Hematopoietic multipotent progenitor cell treated with erythropoietin and hydrocortisone succinate and interleukin-3 and kit ligand, for 6 days (in vitro differentiated cells): ENCODE measurements at regions not wholly inside any gene's neighbourhood (a gene's known extent, or its start where the extent isn't known, plus 50 kb on each side); places are given as distances from the start of the nearest gene placed in this dataset.
"Not testable (repeated sequence)": the region's sequence is repeated elsewhere in the genome, so short reads cannot be mapped to it uniquely, and the experiment has no call there.

ENCODE experiments used
- DNase-seq: peaks from one replicate; pipeline ENCODE4 v3.0.0-alpha.2; 2015

DNA sequence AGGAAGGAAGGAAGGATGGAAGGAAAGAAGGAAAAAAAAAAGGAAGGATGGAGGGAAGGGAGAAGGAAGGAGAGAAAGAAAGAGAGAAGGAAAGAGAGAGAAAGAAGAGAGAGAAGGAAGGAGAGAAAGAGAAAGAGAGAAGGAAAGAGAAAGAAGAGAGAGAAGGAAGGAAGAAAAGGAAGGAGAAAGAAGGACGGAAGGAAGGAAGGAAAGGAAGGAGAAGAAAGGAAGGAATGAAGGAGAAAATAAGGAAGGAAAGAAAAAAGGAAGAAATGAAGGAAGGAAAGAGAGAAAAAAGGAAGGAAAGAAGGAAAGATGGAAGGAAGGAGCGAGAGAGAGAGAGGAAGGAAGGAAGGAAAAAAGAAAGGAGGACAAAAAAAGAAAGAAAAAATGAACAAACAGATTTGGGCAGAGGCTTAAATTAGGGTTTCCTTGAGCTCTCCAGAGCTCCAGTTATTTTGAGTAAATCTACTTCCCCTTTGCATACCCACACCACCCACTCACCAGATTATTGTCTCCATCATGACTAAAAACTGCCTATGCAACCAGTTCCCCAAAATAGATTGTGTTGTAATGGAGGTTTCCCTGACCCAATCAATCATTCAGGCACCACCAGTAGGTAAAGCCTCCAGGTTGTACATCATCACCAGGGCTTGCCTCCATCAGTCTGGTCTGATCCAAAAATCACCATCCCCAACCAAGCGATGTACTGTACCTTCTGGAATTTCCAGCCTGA lies 1722.9 kb upstream of the PCDH10 start:
- no peak for DNase-seq

DNA sequence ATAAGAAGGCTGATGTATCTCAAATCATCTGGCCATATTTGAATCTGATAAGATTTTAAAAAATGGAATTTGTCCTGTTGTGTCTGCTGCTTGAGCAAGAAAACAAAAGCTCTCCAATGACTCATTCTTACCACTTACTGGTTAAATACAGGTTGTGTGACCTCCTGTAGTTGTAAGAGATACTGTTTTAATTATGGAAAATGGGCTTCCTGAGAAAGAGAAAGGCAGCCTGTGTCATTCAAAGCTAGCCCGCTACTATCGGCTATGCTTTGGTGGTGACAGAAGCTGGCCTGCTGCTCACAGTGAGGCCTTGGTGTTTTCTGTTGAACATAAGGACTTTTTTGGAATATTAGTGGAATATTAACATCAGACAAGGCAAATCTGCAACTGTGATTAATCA lies 1722.1 kb upstream of the PCDH10 start:
- DNase-seq: no peak

DNA sequence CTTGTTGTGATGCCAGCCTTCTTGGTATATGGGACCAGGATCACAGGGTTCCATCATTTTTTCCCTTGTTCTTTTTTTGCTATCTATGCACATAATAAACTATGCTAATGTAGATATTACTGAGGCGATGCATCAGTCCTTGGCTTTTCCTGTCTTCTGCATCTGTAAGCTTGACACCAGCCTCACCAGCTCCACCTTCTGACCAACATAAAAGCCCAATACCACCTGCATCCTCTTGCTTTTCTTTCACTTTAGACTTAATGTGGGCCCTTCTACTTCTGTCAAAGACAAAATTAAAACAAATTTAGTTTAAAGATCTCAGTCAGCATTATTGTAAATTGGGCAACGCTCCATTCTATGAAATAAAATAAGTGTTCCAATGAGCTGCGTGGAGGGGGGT lies 1718.8 kb upstream of the PCDH10 start:
- no peak for DNase-seq

DNA sequence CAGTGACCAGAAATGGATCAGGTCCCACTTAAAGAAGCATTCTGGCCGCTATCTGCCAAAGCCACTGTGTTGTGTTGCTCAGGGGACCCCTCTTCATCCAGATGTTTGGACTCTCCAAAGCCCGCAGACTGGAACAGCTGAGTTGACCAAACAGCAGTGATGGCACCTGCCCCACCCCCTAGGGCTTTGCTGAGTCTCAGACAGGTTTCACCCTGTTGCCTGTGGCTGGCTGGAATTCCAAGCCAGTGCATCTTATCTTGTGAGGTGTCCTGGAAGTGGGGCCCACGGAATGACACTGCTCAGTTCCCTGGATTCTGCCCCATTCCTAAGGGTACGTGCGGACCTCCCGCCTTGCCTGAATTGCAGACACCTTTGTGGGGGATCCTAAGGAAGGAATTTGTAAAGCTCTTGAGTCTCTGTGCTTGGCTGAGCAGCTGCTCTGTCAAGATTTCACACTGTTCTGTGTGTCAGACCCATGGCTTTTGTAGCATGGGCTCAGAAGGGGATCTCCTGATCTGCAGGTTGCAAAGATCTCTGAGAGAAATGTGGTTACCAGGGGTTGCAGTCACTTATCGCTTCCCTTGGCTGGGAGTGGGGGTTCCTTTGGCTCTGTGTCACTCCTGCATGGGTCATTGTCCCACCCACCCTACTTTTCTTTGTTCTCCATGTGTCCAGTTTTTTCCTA lies 1707.9 kb upstream of the PCDH10 start:
- DNase-seq: no peak

DNA sequence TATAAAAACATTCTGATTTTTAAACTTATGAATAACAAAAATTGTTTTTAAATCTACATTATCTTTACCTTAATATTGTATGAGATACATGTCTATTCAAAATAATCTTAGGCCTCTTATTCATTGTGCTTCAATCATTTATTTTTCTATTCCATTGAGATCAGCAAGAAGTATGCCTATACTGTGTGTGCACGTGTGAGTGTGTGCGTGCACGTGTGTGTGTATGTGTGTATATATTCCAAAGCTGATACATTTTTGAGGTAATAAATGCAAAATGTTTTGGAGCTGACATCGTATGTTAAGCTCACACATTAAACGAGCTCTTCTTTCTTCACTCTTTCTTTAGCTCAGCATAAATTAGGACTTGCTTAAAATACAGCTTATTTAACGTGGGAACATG lies 1701.2 kb upstream of the PCDH10 start:
- DNase-seq: no peak

DNA sequence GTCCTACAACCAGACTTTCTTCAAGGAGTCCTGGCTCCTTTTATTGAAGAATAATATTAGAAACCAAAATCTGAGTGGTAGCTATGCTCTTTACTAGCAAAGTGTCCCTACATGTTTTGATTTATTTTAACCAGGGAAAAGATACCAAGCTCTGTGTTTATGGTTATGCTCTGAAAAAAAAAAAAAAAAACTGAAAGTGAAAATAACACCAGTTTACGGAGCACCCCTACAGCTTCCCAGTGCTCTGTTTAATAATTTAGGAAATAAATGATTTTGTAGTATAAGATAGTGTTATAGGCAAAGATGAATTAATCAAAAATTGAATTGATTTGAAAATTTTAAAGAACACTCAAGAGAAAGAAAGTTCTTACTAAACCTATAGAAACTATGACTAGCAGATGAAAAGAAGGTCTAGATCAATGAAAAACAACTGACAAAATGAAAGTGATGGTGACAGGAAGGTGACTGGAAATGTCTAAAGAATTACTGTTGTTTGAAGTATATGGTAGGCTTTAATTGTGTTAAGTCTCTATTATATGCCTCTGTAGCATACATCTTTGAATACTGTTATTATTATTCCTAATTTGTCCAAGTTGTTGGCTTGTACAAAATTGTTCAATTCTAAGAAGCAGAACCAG lies 1698.4 kb upstream of the PCDH10 start:
- no peak for DNase-seq

DNA sequence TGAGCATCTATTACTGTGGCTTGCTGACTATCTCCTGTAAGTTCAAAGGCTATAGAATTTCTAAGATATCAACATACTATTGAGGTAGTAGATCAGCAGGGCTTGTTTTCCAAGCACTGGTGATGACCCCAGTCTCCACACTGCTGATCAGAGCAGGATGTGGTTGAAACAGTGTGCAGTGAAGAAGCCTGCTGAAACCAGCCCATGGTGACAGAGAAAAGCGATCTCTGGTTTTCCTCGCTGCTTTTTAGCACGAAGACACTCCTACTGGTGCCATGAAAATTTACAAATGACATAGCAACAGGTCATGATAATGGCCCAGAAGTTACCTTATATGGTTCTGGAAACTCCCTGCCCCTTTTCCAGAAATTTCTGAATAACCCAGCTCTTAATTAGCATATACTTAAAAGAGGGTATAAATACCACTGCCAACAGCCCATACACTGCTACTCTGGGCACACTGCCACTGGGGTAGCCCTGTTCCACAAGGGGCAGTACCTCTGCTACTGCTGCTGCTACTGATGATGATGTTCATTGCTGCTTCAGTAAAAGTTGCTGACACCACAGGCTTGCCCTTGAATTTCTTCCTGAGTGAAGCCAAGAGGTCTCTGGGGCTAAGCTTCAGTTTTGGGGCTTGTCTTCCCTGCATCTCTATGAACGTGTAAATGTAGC lies 1689.5 kb upstream of the PCDH10 start:
- DNase-seq: no peak

DNA sequence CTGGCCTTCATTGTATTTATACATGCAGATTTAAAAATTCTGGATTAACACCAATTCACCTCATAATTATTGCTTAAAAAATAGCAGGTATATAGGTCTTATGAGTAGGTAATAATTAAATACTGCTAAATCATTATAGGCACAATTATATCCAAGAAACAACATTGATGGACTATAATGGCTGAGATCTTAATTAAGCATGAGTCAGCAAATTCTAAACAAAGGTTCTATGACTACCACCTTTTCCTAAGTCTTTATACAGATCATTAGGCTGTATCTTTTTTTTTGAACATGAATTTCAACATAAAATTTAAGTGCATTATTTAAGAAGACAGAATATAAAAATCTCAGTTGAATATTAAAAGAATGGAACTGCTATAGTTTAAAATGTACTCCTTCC lies 1678.7 kb upstream of the PCDH10 start:
- DNase-seq: no peak

DNA sequence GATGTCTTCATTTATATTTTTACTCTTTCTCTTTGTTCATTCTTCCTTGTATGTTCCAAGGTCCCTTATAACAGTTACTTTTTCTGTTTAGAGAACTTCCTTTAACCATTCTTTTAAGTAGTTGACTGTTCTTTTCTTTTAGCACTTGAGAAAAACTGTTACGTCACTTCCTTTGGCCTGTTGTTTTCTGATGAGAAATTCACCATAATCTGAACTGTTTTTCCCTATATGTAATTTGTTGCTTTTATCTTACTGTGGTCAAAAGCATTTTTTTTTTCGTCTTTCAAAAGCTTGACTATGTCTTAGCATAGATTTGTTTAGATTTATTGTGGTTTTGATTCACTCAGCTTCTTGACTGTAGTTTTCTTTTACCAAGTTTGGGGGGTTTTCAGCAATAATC lies 1660.3 kb upstream of the PCDH10 start:
- DNase-seq: no peak

DNA sequence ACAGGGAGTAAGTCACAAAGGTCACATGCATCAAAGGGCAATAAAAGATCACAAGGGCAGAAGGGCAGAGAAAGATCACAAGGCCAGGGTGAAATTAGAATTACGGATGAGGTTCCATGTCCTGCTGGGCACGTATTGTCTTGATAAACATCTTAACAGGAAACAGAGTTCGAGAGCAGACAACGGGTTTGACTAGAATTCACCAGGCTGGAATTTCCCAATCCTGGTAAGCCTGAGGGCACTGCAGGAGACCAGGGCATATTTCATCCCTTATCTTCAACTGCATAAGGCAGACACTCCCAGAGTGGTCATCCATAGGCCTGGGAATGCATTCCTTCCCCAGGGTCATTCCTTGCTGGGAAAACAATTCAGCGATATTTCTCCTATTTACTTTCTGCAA lies 1652.9 kb upstream of the PCDH10 start:
- not testable (repeated sequence) for DNase-seq

DNA sequence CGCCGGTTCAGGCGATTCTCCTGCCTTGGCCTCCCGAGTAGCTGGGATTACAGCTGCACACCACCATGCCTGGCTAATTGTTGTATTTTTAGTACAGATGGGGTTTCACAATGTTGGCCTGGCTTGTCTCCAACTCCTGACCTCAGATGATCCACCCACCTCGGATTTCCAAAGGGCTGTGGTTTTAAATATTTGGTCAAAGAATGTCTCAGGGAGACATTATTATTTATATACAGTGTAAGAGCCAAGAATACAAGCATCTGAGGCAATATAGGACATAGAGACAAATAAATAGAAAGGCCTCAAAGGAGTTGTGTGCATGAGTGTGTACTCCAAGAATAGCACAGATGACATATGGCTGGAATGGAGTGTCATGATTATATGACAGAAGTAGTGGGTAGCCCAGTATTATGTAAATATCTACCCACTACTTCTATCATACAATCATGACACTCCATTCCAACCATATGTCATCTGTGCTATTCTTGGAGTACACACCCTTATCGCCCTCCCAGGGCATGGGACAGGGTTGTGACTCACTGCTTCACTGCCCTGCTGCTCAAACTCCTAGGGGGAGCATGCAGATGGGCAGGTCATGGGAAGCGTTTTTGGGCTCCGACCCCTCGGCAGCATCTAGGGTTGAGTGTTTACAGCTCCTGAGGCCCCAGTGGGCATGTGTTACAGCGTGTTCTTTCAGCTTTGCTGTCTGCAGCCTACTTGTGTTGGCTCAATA lies 1649.8 kb upstream of the PCDH10 start:
- peak; percentile 1 for DNase-seq

DNA sequence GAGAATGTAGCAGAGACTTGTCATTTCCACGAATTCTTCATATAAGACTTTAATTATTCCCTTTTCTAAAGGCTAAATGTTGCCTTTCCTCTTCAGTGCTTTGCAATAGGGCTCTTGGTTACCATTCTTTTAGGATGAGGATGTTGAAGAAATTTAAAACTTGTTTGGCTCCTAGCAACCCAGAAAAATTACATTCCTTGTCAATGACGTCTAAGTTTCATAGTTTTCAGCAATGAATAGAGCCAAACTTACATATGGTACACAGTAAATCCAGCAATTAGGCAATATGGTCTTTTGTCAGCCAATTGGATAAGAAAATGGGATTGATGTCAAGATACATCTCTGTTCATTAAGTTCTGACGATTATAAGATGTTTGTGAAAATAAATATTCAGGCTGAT lies 1639.6 kb upstream of the PCDH10 start:
- DNase-seq: no peak

DNA sequence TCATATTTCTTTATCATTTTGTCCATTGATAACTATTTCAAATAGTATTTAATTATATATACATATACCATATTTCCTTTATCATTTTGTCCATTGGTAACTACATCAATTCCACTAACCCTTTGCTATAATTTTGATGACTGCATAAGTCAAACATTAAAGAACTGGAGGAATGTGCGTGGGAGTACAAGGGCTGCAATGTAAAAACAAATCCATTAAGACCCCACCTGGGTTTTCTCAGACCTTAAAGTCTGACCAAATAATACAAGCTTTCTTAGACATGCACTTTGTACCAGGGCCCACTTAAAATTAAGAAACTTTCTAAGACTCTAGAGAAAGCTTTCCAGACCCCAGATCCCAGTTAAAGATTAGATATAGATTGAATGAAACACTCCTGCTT lies 1622.4 kb upstream of the PCDH10 start:
- DNase-seq: no peak

DNA sequence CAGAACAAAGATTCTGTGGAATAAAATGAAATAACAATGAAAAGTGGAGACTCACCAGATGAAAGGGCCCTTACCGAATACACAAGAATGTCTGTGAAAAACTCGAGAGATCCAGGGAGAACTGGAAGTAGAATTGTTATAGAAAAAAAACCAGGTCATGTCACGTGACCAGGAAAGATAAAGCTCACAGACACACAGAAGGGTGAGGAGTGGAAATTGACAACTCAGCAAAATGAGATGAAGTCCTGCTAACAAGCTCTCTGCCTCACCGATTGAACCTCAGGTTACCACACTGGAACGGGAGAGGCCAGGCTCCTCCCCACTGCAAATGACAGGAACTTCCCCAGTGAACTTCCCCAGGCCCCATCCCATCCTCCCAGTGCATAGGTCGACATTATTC lies 1618.0 kb upstream of the PCDH10 start:
- no peak for DNase-seq

DNA sequence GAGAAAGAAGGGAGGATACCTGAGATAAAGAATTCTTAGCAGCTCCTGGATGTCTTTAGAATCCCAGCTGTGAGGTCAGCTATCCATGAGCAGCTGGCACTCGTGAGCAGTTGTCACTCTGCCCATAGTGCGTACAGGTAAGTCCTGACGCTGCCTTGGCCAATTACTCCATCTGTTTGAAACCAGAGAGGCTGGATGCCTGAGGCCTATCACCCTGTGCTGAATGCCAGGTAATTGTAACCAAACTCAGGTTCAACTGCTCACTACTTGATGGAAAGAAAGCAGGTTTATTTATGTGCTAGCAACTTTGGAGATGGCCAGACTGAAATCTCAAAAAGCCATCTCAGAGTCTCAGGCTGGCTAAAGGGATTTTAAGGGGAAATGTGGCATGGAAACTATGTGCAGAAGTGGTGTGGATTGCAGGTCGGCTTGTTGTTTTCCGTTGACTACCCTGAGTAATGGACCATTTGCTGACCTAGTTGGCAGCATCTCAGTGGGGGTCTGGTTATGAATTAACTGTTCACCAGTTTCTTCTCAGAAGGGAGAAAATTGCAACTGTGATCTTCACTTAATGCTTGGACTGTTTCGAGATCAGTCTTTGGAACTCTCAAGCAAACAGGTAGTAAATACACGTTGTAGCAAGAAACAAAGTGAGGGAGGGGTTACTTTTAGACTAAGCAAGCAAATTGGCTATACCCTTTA lies 1614.0 kb upstream of the PCDH10 start:
- DNase-seq: no peak

DNA sequence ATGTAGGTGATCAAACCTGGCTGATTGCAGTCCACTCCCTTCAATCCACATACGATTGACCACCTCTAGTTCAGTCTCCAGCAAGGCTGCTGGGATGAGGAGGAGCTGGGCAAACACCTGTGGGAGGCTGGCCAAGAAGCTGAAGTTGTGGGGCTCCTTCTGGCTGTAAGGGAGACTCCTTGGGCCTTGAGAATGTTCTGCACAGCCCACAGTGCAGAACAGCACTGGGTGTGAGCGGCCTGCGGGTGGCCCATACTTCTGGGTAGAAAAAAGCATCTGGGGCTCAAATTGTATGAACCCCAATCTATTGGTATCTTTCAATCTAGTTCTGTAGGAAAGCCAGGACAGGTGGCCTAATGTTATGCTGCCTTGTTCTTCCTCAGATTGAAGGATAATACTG lies 1608.8 kb upstream of the PCDH10 start:
- DNase-seq: no peak

DNA sequence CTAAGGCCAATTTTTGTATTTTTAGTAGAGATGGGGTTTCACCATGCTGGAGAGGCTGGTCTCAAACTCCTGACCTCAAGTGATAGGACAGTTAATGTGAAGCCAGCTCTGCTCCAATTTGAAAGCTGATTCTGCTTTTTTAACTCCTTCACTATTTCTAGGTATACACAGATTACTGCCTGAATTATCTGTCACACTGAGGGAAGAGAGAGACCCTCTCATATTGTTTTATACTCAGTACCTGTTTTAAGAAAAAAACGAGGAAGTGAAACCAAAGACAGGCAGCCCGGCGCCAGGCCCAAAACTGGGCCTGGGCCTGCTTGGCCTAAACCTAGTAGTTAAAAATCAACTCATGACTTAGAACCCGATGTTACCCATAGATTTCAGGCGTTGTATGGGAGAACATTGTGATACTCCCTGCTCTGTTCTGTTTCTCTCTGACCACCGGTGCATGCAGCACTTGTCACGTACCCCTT lies 1601.5 kb upstream of the PCDH10 start:
- no peak for DNase-seq

DNA sequence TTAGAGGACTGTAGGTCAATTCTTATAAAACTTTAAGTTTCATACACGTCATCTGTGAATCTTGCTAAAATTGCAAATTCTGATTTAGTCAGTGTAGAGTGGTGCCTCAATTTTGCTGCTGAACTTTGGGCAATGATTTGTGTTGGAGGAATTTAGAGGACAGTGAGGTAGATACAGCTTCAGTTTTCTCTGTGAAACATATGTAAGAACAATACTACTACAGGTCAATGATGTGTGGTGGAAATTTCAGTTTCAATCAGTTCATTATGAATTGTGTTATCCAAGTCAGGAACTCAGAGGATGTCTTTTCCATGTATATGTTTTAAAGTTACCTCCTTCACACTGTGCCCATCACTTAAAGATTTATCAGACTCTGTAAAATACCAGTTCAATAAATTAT lies 1597.8 kb upstream of the PCDH10 start:
- DNase-seq: no peak

DNA sequence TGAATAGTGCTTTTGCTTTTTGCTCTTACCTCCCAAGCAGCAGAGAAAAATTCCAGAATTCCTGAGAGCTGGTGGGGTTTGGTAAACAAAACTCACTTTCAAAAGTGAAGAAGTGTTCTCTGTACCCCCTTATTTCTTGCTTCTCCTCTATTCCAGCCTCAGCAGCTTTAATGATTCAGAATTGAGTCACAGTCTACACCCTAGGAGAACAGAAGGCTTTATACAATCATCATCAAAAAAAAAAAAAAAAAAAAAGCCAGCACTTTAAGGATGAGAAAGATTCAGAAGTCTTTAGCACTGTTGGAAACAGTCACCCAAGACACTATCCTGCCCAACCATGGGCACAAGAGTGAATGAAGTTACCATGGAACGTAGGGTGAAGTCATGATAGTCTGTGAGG lies 1583.1 kb upstream of the PCDH10 start:
- DNase-seq: no peak

DNA sequence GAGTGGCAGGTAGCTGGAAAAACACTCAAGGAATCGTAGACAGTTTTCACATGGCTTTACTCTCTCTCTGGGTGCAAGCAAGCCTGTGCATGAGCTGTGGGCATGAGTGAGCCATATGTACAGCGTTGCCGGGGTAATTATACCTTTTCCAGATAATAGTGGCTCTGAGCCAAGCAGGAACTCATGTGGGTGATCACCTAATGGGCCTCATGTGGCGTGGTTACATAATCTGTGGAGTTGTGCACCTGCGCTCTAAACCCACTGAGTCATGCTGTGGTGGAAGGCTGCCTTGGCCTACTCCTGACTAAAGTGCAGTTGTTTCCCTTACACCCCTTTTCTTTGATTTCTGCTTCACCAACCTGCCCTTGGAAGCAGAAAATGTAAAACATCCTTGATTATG lies 1564.5 kb upstream of the PCDH10 start:
- DNase-seq: no peak

DNA sequence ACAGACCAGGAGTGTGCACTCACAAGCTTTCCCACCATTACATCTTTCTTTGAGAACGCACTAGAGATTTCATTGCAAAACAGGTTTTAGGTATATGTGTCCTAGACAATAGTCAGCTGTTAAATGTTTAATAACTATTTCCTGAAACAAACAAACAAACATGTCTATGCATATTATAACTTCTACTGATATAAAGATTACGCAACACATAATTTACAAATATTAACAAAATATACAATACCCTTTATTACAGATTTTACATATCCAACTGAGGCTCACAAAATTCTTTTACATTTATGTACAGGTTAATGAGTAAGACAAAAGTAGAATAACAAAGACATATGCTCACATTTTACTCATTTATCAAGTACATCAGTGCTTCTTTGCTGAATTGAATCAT lies 1554.0 kb upstream of the PCDH10 start:
- no peak for DNase-seq

DNA sequence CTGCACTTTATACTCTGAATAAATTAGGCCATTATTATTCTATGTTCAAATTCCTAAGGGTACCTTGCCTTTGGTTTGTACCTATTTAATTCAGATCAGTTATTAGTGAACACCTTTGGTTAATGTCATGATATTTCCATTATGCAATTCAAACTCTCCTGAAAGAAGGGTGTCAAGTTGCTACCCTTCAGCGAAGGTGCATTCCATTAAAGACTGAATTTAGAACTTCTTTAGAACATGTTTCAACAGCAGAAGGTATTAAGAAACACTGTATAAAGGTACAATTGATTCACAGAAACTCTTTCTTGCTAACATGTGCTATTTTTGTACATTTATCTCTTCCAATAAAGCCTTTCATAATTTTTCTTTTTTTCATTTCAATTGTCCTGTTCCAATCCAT lies 1545.4 kb upstream of the PCDH10 start:
- DNase-seq: no peak
